LHCN-M2 (cell line): ENCODE measurements at regions not wholly inside any gene's neighbourhood (a gene's known extent, or its start where the extent isn't known, plus 50 kb on each side); places are given as distances from the start of the nearest gene placed in this dataset.

Experiments
- DNase-seq: peaks from one replicate; pipeline ENCODE4 v3.0.0-alpha.2; 2012; ENCODE audit warnings: low read depth

GRCh38 chr4:1479454-1479853, 73.2 kb upstream of the NKX1-1 start:
- no peak for DNase-seq

- DNase-seq, result no peak
Measured at GRCh38 chr4:1478766-1479355, 72.6 kb upstream of the NKX1-1 start.

GRCh38 chr4:1477045-1477840, 71.0 kb upstream of the NKX1-1 start:
- DNase-seq, result no peak

GRCh38 chr4:1476140-1476513, 69.9 kb upstream of the NKX1-1 start:
- DNase-seq, result no peak

- DNase-seq, result no peak
Measured at GRCh38 chr4:1475277-1476139, 69.3 kb upstream of the NKX1-1 start.

- DNase-seq, result no peak
Measured at GRCh38 chr4:1474126-1475090, 68.2 kb upstream of the NKX1-1 start.

GRCh38 chr4:1473718-1474117, 67.5 kb upstream of the NKX1-1 start:
- no peak for DNase-seq

GRCh38 chr4:1472911-1473518, 66.8 kb upstream of the NKX1-1 start:
- DNase-seq, result no peak

- no peak for DNase-seq
Measured at GRCh38 chr4:1472148-1472797, 66.0 kb upstream of the NKX1-1 start.

- DNase-seq, result no peak
Measured at GRCh38 chr4:1471443-1472147, 65.4 kb upstream of the NKX1-1 start.

- no peak for DNase-seq
Measured at GRCh38 chr4:1470816-1471442, 64.7 kb upstream of the NKX1-1 start.

GRCh38 chr4:1470393-1470670, 64.1 kb upstream of the NKX1-1 start:
- no peak for DNase-seq

GRCh38 chr4:1469607-1470392, 63.6 kb upstream of the NKX1-1 start:
- no peak for DNase-seq

- DNase-seq, result no peak
Measured at GRCh38 chr4:1469043-1469442, 62.8 kb upstream of the NKX1-1 start.

GRCh38 chr4:1467581-1468458, 61.6 kb upstream of the NKX1-1 start:
- no peak for DNase-seq

GRCh38 chr4:1466863-1467165, 60.6 kb upstream of the NKX1-1 start:
- DNase-seq, result no peak

- no peak for DNase-seq
Measured at GRCh38 chr4:1466034-1466862, 60.0 kb upstream of the NKX1-1 start.
